Psoas muscle (tissue), 7 donors: ENCODE measurements at regions not wholly inside any gene's neighbourhood (a gene's known extent, or its start where the extent isn't known, plus 50 kb on each side); places are given as distances from the start of the nearest gene placed in this dataset.

Experiments
- ATAC-seq, 4 donors: fragments of 200-7000 bp; cut with Tn5 transposase; one replicate each; pipeline ENCODE4 v1.9.1; 2020; ENCODE audit warnings: moderate library complexity in 3 of 4, mild to moderate bottlenecking in 2 of 4
- DNase-seq, 2 donors: peaks; one replicate each; pipeline ENCODE4 v3.0.0-alpha.2; 2020
- H3K27ac ChIP-seq: fragments of 200-600 bp; one replicate; pipeline ENCODE4 v1.8.0; 2022
- H3K27me3 ChIP-seq, 3 donors: fragments of 200-600 bp in 1 of 3; one replicate each; pipeline versions ENCODE4 v1.6.1 to v1.8.0; 2013 to 2022; ENCODE audit warnings: low read length in 2 of 3, mild to moderate bottlenecking in 2 of 3, moderate library complexity in 1 of 3; ENCODE audit not compliant: insufficient read depth in 3 of 3
- H3K36me3 ChIP-seq, 2 donors: fragments of 200-600 bp in 1 of 2; one replicate each; pipeline versions ENCODE4 v1.6.1 to v1.8.0; 2013 to 2022; ENCODE audit warnings: low read depth in 1 of 2, mild to moderate bottlenecking in 1 of 2, moderate library complexity in 1 of 2; ENCODE audit not compliant: insufficient read depth in 1 of 2
- H3K4me1 ChIP-seq: fragments of 200-600 bp; one replicate; pipeline ENCODE4 v1.8.0; 2022
- H3K4me3 ChIP-seq: fragments of 200-600 bp; one replicate; pipeline ENCODE4 v1.8.0; 2022; ENCODE audit warnings: mild to moderate bottlenecking
- H3K9me3 ChIP-seq: fragments of 200-600 bp; one replicate; pipeline ENCODE4 v1.8.0; 2022
- CTCF ChIP-seq: fragments of 200-600 bp; IDR thresholded peaks from one replicate; pipeline ENCODE4 v1.8.0; 2022; ENCODE audit warnings: antibody characterized with exemption
- WGBS, 3 donors: extraction: QIAGEN DNeasy Blood & Tissue Kit; methylation state at CpG; one replicate each; pipeline versions ENCODE4 v1.1.6 to v1.1.7; 2013; 5-methylcytosine and 5-hydroxymethylcytosine counted together
- intact Hi-C, 2 donors: fragments of 100-400 bp; cut with DNase I; formaldehyde crosslinking; loops; one replicate each; pipeline versions ENCODE4 v1.11.0 to v1.14.2; 2022
- donor health status: healthy with polysubstance abuse.
- donor health status: DM: no; HTN: no; CAD: no; lungs with moderate emphysema.
- donor health status: Bipolar disorder and iron deficiency.
- donor health status: healthy.
- donor health status: DM: yes; HTN: yes; CAD: no.
- donor health status: DM: no; HTN: no; CAD: no.
- donor health status: DM: yes; HTN: yes; CAD: no.

DNA sequence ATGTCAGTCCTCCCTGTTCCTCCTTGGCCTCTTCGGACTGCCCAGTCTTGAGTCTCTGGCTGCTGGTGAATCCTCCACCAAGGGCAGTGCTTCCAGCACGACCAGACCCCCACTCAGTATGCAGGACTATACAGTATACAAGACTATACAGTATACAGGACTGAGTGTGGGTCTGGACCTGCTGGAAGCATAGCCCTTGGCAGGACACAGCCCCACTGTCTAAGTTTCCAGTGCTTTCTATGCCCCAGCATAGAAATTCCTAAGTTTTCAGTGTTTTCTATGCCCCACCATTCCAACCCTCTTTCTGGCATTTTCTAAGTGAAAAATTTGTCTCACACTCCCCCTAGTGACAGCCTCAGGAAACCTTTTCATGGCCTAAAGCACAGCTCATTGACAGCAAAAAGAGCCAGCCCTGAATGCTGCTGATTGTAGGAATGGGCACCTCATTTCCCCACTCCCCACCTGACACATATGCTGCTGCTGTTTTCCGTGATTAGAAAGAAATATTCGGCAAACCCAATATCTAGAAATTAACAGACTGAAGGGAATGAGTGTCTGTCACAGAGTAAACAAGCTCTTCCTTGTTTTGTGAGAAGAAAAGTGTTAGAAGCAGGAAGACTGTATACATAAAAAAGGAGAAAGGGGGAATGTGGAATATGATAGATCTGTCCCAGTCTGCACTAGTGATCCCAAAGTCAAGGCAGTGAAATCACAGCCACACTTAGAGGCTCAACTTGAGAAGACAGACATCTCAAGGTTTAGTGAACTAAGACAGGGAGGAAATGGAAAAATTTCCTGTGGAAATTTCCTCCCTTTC lies 206.9 kb downstream of the IBTK start:
- H3K4me1 ChIP-seq, result no peaks in the 10 kb centered on the region
- peak in 1 of 4 donors; percentile 33 for ATAC-seq
- H3K27ac ChIP-seq, result no peak overlapping the region
- H3K27me3 ChIP-seq, result no peaks in the 10 kb centered on the region
- no peaks in the 10 kb centered on the region for H3K36me3 ChIP-seq
- peak; percentile 49 for TF ChIP-seq CTCF
- H3K9me3 ChIP-seq, result no peaks in the 10 kb centered on the region
- WGBS, 3 donors, result 45 to 53% (median 50%) methylated on average over 4 of the region's 4 CpGs
- no peak for DNase-seq
- no peak overlapping the region for H3K4me3 ChIP-seq
- intact Hi-C loops, result no loop called here

DNA sequence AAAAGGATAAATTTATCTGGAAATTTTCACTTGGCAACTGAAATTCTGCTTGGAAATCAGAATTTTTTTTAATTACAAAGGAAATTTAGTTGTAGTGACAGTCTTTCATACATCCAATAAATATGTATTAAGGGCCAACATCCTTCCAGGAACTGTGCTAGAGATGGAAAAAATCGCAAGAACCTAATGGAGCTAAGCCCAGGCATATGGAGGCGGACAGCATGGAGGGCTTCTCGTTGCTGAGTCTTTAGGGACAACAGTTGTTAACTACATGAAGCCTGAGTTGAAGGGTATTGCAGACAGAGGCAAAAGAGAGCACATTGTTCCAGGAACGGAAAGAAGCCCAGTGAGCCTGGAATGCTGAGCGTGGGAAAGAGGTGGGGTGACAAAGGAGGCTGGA lies 208.9 kb downstream of the IBTK start:
- Histone ChIP-seq H3K27me3 (no peaks in the 10 kb centered on the region), H3K27ac (no peak overlapping the region), H3K4me3 (no peak overlapping the region), H3K36me3 (no peaks in the 10 kb centered on the region), H3K9me3 (no peaks in the 10 kb centered on the region), H3K4me1 (no peaks in the 10 kb centered on the region)
- 58 to 65% (median 59%) methylated on average over 5 of the region's 5 CpGs for WGBS, 3 donors
- ATAC-seq (no peak), DNase-seq (no peak)
- intact Hi-C loops, result no loop called here
- TF ChIP-seq CTCF, result no peak

DNA sequence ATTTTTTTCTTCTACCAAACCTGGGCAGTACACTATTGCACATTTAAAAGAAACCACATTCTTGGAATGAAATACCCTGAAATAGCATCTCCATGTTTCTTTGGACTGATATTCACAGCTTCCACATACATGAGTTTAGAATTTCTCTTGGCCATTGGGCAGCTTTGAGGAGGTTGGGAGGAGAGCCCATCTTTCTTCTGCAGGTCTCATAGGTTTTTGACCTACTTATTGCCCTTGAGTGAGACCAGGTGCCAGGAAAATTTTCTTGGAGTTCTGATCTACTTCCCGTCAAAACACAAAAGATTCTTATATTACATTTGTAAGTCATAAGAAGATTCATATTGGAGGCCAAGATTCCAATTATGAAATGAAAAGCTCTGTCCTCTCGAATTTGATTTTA lies 212.0 kb downstream of the IBTK start:
- intact Hi-C loops, result no loop called here
- no peaks in the 10 kb centered on the region for H3K27me3 ChIP-seq
- H3K4me3 ChIP-seq, result no peak overlapping the region
- 70 to 83% (median 73%) methylated on average over 2 of the region's 2 CpGs for WGBS, 3 donors
- no peak overlapping the region for H3K27ac ChIP-seq
- H3K36me3 ChIP-seq, result no peaks in the 10 kb centered on the region
- DNase-seq (no peak), ATAC-seq (no peak)
- no peak for TF ChIP-seq CTCF
- H3K9me3 ChIP-seq, result no peaks in the 10 kb centered on the region
- no peaks in the 10 kb centered on the region for H3K4me1 ChIP-seq

- no peak overlapping the region for H3K27ac ChIP-seq
- H3K4me3 ChIP-seq, result no peak overlapping the region
- H3K9me3 ChIP-seq, result no peaks in the 10 kb centered on the region
- no peaks in the 10 kb centered on the region for H3K27me3 ChIP-seq
- DNase-seq (peak; percentile 19 to 48), ATAC-seq (peak in 1 of 4 donors; percentile 61)
- no peaks in the 10 kb centered on the region for H3K36me3 ChIP-seq
- intact Hi-C loops, result no loop called here
- no peaks in the 10 kb centered on the region for H3K4me1 ChIP-seq
- TF ChIP-seq CTCF, result no peak
- WGBS, 3 donors, result 40 to 43% (median 42%) methylated on average over 3 of the region's 3 CpGs
Measured at GRCh38 chr6:82033631-82034211, 213.8 kb downstream of the IBTK start.
